GM12878 (cell line): ENCODE measurements at regions not wholly inside any gene's neighbourhood (a gene's known extent, or its start where the extent isn't known, plus 50 kb on each side); places are given as distances from the start of the nearest gene placed in this dataset.

Source experiments
- ATF7 ChIP-seq: fragments of 450-650 bp; IDR thresholded peaks from 2 replicates; pipeline ENCODE4 v1.6.1; 2016; ENCODE audit warnings: low read depth, mild to moderate bottlenecking
- BMI1 ChIP-seq: fragments of 450-650 bp; IDR thresholded peaks from 2 replicates; pipeline ENCODE4 v1.6.1; 2016; ENCODE audit warnings: mild to moderate bottlenecking, moderate library complexity, borderline replicate concordance
- CBX3 ChIP-seq: fragments of 200-600 bp; sonication (generic); IDR thresholded peaks from 2 replicates; pipeline ENCODE4 v1.6.1; 2016; ENCODE audit warnings: low read depth, borderline replicate concordance
- CREB1 ChIP-seq: IDR thresholded peaks from 2 replicates; pipeline ENCODE4 v1.6.1; 2012; ENCODE audit warnings: low read depth, mild to moderate bottlenecking, inconsistent platforms
- FOXK2 ChIP-seq: fragments of 450-650 bp; IDR thresholded peaks from 2 replicates; pipeline ENCODE4 v1.6.1; 2017; ENCODE audit warnings: mild to moderate bottlenecking, moderate library complexity
- HCFC1 ChIP-seq: fragments of 150-350 bp; IDR thresholded peaks from 2 replicates; pipeline ENCODE4 v1.6.1; 2014; ENCODE audit warnings: low read length
- MYB ChIP-seq: fragments of 150-350 bp; IDR thresholded peaks from 2 replicates; pipeline ENCODE4 v1.6.1; 2014; ENCODE audit warnings: mild to moderate bottlenecking, low read depth, low read length, borderline replicate concordance
- NFYB ChIP-seq: IDR thresholded peaks from 2 replicates; pipeline ENCODE4 v1.6.1; 2011; ENCODE audit warnings: low read depth, mild to moderate bottlenecking, low read length, improper control_type of control experiment, moderate library complexity; ENCODE audit not compliant: insufficient read depth
- RAD51 ChIP-seq: fragments of 450-650 bp; IDR thresholded peaks from 2 replicates; pipeline ENCODE4 v1.6.1; 2016; ENCODE audit warnings: moderate library complexity, mild to moderate bottlenecking, inconsistent platforms
- SMC3 ChIP-seq: IDR thresholded peaks from 2 replicates; pipeline ENCODE4 v1.6.1; 2011; ENCODE audit warnings: low read length, improper control_type of control experiment, borderline replicate concordance
- STAT3 ChIP-seq: IDR thresholded peaks from 2 replicates; pipeline ENCODE4 v1.6.1; 2011; ENCODE audit warnings: low read depth, low read length, improper control_type of control experiment
- SUPT20H ChIP-seq: IDR thresholded peaks from 2 replicates; pipeline ENCODE4 v1.6.1; 2011; ENCODE audit warnings: low read depth, mild to moderate bottlenecking, low read length, moderate library complexity, borderline replicate concordance; ENCODE audit not compliant: control insufficient read depth
- ZNF384 ChIP-seq: IDR thresholded peaks from 2 replicates; pipeline ENCODE4 v1.6.1; 2012; ENCODE audit warnings: low read depth, mild to moderate bottlenecking, low read length, improper control_type of control experiment, borderline replicate concordance
- TF ChIP-seq, protein P1 (sequence below): IDR thresholded peaks from 2 replicates; pipeline ENCODE4 v1.6.1; 2011; ENCODE audit warnings: borderline replicate concordance, low read depth, mild to moderate bottlenecking, moderate library complexity, mixed read lengths, low read length; ENCODE audit not compliant: insufficient read depth; ENCODE audit errors: extremely low read length
- TF ChIP-seq, protein P2 (sequence below): fragments of 450-650 bp; formaldehyde crosslinking; IDR thresholded peaks from 2 replicates; pipeline ENCODE4 v1.4.0; 2020; ENCODE audit warnings: mild to moderate bottlenecking, moderate library complexity
- TF ChIP-seq, protein P3 (sequence below): IDR thresholded peaks from 2 replicates; pipeline ENCODE4 v1.6.1; 2011; ENCODE audit warnings: mild to moderate bottlenecking, low read depth, low read length, moderate library complexity; ENCODE audit not compliant: insufficient replicate concordance
- TF ChIP-seq, protein P4 (sequence below): fragments of 450-650 bp; IDR thresholded peaks from 2 replicates; pipeline ENCODE4 v1.6.1; 2016; ENCODE audit warnings: mild to moderate bottlenecking, moderate library complexity, borderline replicate concordance
- TF ChIP-seq, protein P5 (sequence below): fragments of 450-650 bp; IDR thresholded peaks from 2 replicates; pipeline ENCODE4 v1.6.1; 2017; ENCODE audit warnings: mild to moderate bottlenecking, low read depth, inconsistent platforms; ENCODE audit not compliant: poor library complexity, severe bottlenecking

DNA sequence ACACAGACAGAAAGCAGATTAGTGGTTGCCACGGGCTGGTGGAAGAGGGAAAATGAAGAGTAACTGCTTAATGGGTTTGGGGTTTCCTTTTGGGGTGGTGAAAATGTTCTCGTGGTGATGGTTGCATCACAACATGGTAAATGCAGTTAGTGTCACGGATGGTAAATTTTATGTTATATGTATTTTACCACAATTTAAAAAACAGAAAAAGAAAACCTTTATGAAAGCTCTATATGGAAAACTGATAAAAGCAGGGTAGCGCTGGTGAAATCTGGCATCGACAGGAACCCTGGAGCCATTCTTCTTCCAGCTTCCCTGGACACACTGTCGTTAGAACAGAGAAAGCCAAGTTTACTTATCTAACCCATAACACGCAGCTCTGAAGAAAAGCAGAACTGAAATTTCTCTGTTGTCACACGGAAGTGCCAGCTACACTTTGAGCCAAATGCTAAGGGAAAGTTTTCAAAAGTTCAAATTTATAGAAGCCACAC is 287.7 kb upstream of the NR2F2 start (continued):
- TF ChIP-seq, protein P1, sequence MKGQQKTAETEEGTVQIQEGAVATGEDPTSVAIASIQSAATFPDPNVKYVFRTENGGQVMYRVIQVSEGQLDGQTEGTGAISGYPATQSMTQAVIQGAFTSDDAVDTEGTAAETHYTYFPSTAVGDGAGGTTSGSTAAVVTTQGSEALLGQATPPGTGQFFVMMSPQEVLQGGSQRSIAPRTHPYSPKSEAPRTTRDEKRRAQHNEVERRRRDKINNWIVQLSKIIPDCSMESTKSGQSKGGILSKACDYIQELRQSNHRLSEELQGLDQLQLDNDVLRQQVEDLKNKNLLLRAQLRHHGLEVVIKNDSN = no peak
- peak; percentile 72 for TF ChIP-seq ATF7
- TF ChIP-seq HCFC1 = no peak
- TF ChIP-seq, protein P2, sequence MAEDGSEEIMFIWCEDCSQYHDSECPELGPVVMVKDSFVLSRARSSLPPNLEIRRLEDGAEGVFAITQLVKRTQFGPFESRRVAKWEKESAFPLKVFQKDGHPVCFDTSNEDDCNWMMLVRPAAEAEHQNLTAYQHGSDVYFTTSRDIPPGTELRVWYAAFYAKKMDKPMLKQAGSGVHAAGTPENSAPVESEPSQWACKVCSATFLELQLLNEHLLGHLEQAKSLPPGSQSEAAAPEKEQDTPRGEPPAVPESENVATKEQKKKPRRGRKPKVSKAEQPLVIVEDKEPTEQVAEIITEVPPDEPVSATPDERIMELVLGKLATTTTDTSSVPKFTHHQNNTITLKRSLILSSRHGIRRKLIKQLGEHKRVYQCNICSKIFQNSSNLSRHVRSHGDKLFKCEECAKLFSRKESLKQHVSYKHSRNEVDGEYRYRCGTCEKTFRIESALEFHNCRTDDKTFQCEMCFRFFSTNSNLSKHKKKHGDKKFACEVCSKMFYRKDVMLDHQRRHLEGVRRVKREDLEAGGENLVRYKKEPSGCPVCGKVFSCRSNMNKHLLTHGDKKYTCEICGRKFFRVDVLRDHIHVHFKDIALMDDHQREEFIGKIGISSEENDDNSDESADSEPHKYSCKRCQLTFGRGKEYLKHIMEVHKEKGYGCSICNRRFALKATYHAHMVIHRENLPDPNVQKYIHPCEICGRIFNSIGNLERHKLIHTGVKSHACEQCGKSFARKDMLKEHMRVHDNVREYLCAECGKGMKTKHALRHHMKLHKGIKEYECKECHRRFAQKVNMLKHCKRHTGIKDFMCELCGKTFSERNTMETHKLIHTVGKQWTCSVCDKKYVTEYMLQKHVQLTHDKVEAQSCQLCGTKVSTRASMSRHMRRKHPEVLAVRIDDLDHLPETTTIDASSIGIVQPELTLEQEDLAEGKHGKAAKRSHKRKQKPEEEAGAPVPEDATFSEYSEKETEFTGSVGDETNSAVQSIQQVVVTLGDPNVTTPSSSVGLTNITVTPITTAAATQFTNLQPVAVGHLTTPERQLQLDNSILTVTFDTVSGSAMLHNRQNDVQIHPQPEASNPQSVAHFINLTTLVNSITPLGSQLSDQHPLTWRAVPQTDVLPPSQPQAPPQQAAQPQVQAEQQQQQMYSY = no peak
- TF ChIP-seq, protein P3, sequence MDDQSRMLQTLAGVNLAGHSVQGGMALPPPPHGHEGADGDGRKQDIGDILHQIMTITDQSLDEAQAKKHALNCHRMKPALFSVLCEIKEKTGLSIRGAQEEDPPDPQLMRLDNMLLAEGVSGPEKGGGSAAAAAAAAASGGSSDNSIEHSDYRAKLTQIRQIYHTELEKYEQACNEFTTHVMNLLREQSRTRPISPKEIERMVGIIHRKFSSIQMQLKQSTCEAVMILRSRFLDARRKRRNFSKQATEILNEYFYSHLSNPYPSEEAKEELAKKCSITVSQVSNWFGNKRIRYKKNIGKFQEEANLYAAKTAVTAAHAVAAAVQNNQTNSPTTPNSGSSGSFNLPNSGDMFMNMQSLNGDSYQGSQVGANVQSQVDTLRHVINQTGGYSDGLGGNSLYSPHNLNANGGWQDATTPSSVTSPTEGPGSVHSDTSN = no peak
- TF ChIP-seq NFYB = no peak
- TF ChIP-seq STAT3 = no peak
- TF ChIP-seq CBX3 = no peak
- no peak for TF ChIP-seq CREB1
- no peak for TF ChIP-seq RAD51
- TF ChIP-seq ZNF384 = no peak
- TF ChIP-seq, protein P4, sequence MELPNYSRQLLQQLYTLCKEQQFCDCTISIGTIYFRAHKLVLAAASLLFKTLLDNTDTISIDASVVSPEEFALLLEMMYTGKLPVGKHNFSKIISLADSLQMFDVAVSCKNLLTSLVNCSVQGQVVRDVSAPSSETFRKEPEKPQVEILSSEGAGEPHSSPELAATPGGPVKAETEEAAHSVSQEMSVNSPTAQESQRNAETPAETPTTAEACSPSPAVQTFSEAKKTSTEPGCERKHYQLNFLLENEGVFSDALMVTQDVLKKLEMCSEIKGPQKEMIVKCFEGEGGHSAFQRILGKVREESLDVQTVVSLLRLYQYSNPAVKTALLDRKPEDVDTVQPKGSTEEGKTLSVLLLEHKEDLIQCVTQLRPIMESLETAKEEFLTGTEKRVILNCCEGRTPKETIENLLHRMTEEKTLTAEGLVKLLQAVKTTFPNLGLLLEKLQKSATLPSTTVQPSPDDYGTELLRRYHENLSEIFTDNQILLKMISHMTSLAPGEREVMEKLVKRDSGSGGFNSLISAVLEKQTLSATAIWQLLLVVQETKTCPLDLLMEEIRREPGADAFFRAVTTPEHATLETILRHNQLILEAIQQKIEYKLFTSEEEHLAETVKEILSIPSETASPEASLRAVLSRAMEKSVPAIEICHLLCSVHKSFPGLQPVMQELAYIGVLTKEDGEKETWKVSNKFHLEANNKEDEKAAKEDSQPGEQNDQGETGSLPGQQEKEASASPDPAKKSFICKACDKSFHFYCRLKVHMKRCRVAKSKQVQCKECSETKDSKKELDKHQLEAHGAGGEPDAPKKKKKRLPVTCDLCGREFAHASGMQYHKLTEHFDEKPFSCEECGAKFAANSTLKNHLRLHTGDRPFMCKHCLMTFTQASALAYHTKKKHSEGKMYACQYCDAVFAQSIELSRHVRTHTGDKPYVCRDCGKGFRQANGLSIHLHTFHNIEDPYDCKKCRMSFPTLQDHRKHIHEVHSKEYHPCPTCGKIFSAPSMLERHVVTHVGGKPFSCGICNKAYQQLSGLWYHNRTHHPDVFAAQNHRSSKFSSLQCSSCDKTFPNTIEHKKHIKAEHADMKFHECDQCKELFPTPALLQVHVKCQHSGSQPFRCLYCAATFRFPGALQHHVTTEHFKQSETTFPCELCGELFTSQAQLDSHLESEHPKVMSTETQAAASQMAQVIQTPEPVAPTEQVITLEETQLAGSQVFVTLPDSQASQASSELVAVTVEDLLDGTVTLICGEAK = no peak
- TF ChIP-seq SMC3 = no peak
- peak; percentile 42; the same call in 1 of the 2 replicates for TF ChIP-seq MYB
- peak; percentile 69 for TF ChIP-seq BMI1
- TF ChIP-seq FOXK2 = no peak
- TF ChIP-seq, protein P5, sequence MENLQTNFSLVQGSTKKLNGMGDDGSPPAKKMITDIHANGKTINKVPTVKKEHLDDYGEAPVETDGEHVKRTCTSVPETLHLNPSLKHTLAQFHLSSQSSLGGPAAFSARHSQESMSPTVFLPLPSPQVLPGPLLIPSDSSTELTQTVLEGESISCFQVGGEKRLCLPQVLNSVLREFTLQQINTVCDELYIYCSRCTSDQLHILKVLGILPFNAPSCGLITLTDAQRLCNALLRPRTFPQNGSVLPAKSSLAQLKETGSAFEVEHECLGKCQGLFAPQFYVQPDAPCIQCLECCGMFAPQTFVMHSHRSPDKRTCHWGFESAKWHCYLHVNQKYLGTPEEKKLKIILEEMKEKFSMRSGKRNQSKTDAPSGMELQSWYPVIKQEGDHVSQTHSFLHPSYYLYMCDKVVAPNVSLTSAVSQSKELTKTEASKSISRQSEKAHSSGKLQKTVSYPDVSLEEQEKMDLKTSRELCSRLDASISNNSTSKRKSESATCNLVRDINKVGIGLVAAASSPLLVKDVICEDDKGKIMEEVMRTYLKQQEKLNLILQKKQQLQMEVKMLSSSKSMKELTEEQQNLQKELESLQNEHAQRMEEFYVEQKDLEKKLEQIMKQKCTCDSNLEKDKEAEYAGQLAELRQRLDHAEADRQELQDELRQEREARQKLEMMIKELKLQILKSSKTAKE = peak; percentile 77
- no peak for TF ChIP-seq SUPT20H
